Thyroid gland (tissue), 4 donors: ENCODE measurements at regions not wholly inside any gene's neighbourhood (a gene's known extent, or its start where the extent isn't known, plus 50 kb on each side); places are given as distances from the start of the nearest gene placed in this dataset.

Experiments used
- DNase-seq, 2 donors: peaks; one replicate each; pipeline ENCODE4 v3.0.0-alpha.2; 2019
- H3K27ac ChIP-seq, 3 donors: fragments of 200-600 bp; sonication (generic); 1 replicate in 2 of 3; 2 replicates in 1 of 3; pipeline ENCODE4 v1.5.1; 2016 to 2019; ENCODE audit warnings: mild to moderate bottlenecking in 1 of 3, moderate library complexity in 1 of 3
- H3K27me3 ChIP-seq: fragments of 200-600 bp; sonication (generic); one replicate; pipeline ENCODE4 v1.5.1; 2019
- H3K36me3 ChIP-seq, 2 donors: fragments of 200-600 bp; sonication (generic); one replicate each; pipeline ENCODE4 v1.5.1; 2016 to 2019
- H3K4me1 ChIP-seq, 2 donors: fragments of 200-600 bp; sonication (generic); one replicate each; pipeline ENCODE4 v1.5.1; 2017 to 2019
- H3K4me3 ChIP-seq, 3 donors: fragments of 200-600 bp; sonication (generic); replicated peaks in 1 of 3; 1 replicate in 2 of 3; 2 replicates in 1 of 3; pipeline ENCODE4 v1.5.1; 2016; ENCODE audit warnings: mild to moderate bottlenecking in 1 of 3
- H3K9me3 ChIP-seq: fragments of 200-600 bp; sonication (generic); one replicate; pipeline ENCODE4 v1.5.1; 2017
- CTCF ChIP-seq, 6 experiments: fragments of 200-600 bp in 3 of 6; fragments of 450-650 bp in 3 of 6; sonication (generic) in 3 of 6; IDR thresholded peaks; one replicate each; pipeline ENCODE4 v1.5.1; 2016 to 2019; ENCODE audit warnings: antibody characterized with exemption in 6 of 6, mild to moderate bottlenecking in 2 of 6, inconsistent platforms in 1 of 6, moderate library complexity in 1 of 6
- POLR2A ChIP-seq, 2 donors: fragments of 450-650 bp; IDR thresholded peaks; one replicate each; pipeline ENCODE4 v1.6.1; 2017; ENCODE audit warnings: antibody characterized with exemption in 2 of 2, mild to moderate bottlenecking in 2 of 2, moderate library complexity in 1 of 2
- WGBS, 2 donors: methylation state at CpG; one replicate each; pipeline ENCODE4 v1.1.5; 2017; 5-methylcytosine and 5-hydroxymethylcytosine counted together
- intact Hi-C: fragments of 100-400 bp; cut with DNase I; formaldehyde crosslinking; loops from one replicate; pipeline ENCODE4 v1.15.1; 2023

- intact Hi-C loops: no loop called here
- no peaks in the 10 kb centered on the region for H3K9me3 ChIP-seq
- no peaks in the 10 kb centered on the region for H3K36me3 ChIP-seq
- H3K27ac ChIP-seq: no peak overlapping the region
- H3K27me3 ChIP-seq: no peaks in the 10 kb centered on the region
- H3K4me1 ChIP-seq: no peaks in the 10 kb centered on the region
- TF ChIP-seq POLR2A (IDR thresholded peaks at IDR 0.05) (no peak), CTCF (IDR thresholded peaks at IDR 0.05) (no peak)
- WGBS, 2 donors: 77 to 91% methylated on average over 2 of the region's 2 CpGs
- no peak for DNase-seq
- no peak overlapping the region for H3K4me3 ChIP-seq
Observed at GRCh38 chr11:27266125-27266524, 96.9 kb downstream of the CCDC34 start.

GRCh38 chr11:27263986-27264385 lies 99.0 kb downstream of the CCDC34 start:
- Histone ChIP-seq H3K27ac (no peak overlapping the region), H3K36me3 (no peaks in the 10 kb centered on the region), H3K4me1 (no peaks in the 10 kb centered on the region), H3K4me3 (no peak overlapping the region), H3K9me3 (no peaks in the 10 kb centered on the region), H3K27me3 (no peaks in the 10 kb centered on the region)
- 87 to 93% methylated on average over 3 of the region's 3 CpGs for WGBS, 2 donors
- intact Hi-C loops: no loop called here
- no peak for TF ChIP-seq CTCF (IDR thresholded peaks at IDR 0.05)
- TF ChIP-seq POLR2A (IDR thresholded peaks at IDR 0.05): no peak
- no peak for DNase-seq

- no peak for TF ChIP-seq POLR2A (IDR thresholded peaks at IDR 0.05)
- no peak for TF ChIP-seq CTCF (IDR thresholded peaks at IDR 0.05)
- Histone ChIP-seq H3K36me3 (no peaks in the 10 kb centered on the region), H3K4me1 (no peaks in the 10 kb centered on the region), H3K9me3 (no peaks in the 10 kb centered on the region), H3K4me3 (no peak overlapping the region), H3K27me3 (no peaks in the 10 kb centered on the region), H3K27ac (no peak overlapping the region)
- DNase-seq: no peak
- intact Hi-C loops: no loop called here
Observed at GRCh38 chr11:27263046-27263445, 100.0 kb downstream of the CCDC34 start.

GRCh38 chr11:27255447-27255828 lies 107.6 kb downstream of the CCDC34 start:
- no peak for TF ChIP-seq CTCF (IDR thresholded peaks at IDR 0.05)
- TF ChIP-seq POLR2A (IDR thresholded peaks at IDR 0.05): no peak
- Histone ChIP-seq H3K36me3 (no peaks in the 10 kb centered on the region), H3K4me3 (no peak overlapping the region), H3K27ac (no peak overlapping the region), H3K4me1 (no peaks in the 10 kb centered on the region), H3K9me3 (no peaks in the 10 kb centered on the region), H3K27me3 (no peaks in the 10 kb centered on the region)
- intact Hi-C loops: no loop called here
- no peak for DNase-seq

GRCh38 chr11:27254744-27255446 lies 108.1 kb downstream of the CCDC34 start:
- DNase-seq: no peak
- 55 to 65% methylated on average over 1 of the region's 1 CpG for WGBS, 2 donors
- H3K36me3 ChIP-seq: no peaks in the 10 kb centered on the region
- intact Hi-C loops: no loop called here
- no peak overlapping the region for H3K4me3 ChIP-seq
- no peak for TF ChIP-seq CTCF (IDR thresholded peaks at IDR 0.05)
- no peak for TF ChIP-seq POLR2A (IDR thresholded peaks at IDR 0.05)
- no peaks in the 10 kb centered on the region for H3K9me3 ChIP-seq
- no peak overlapping the region for H3K27ac ChIP-seq
- H3K4me1 ChIP-seq: no peaks in the 10 kb centered on the region
- H3K27me3 ChIP-seq: no peaks in the 10 kb centered on the region
